HepG2 (cell line): ENCODE measurements at regions not wholly inside any gene's neighbourhood (a gene's known extent, or its start where the extent isn't known, plus 50 kb on each side); places are given as distances from the start of the nearest gene placed in this dataset.

Experiments used
- DMTF1 ChIP-seq: sonication (generic); formaldehyde crosslinking; IDR thresholded peaks from 2 replicates; pipeline ENCODE4 v1.4.0; 2020; ENCODE audit warnings: mild to moderate bottlenecking, missing genetic modification reagents
- HIC2 ChIP-seq: sonication (generic); formaldehyde crosslinking; IDR thresholded peaks from 2 replicates; pipeline ENCODE4 v1.9.0; 2022; ENCODE audit warnings: low read depth, missing genetic modification reagents
- LCORL ChIP-seq, 2 experiments: fragments of 450-650 bp in 1 of 2; sonication (generic) in 1 of 2; formaldehyde crosslinking in 1 of 2; IDR thresholded peaks; 2 replicates each; pipeline versions ENCODE4 v1.5.0 to v1.6.1; 2017 to 2020; ENCODE audit warnings: antibody characterized with exemption in 1 of 2, missing genetic modification reagents in 1 of 2
- MED13 ChIP-seq: sonication (generic); formaldehyde crosslinking; IDR thresholded peaks from 2 replicates; pipeline ENCODE4 v1.5.0; 2020; ENCODE audit warnings: missing genetic modification reagents
- NPAS2 ChIP-seq: sonication (generic); formaldehyde crosslinking; IDR thresholded peaks from 2 replicates; pipeline ENCODE4 v1.8.0; 2022; ENCODE audit warnings: mild to moderate bottlenecking, missing genetic modification reagents, borderline replicate concordance
- SP1 ChIP-seq, 2 experiments: fragments of 450-650 bp in 1 of 2; sonication (generic) in 1 of 2; formaldehyde crosslinking in 1 of 2; IDR thresholded peaks; 2 replicates each; pipeline versions ENCODE4 v1.4.0 to v1.6.1; 2016 to 2020; ENCODE audit warnings: missing genetic modification reagents in 1 of 2
- THAP9 ChIP-seq: sonication (generic); formaldehyde crosslinking; IDR thresholded peaks from 2 replicates; pipeline ENCODE4; 2020; ENCODE audit warnings: missing genetic modification reagents, mild to moderate bottlenecking, borderline replicate concordance
- ZNF280B ChIP-seq: sonication (generic); formaldehyde crosslinking; IDR thresholded peaks from 2 replicates; pipeline ENCODE4 v1.5.0; 2020; ENCODE audit warnings: missing genetic modification reagents, mild to moderate bottlenecking, borderline replicate concordance
- ZNF282 ChIP-seq: fragments of 450-650 bp; IDR thresholded peaks from 2 replicates; pipeline ENCODE4 v1.6.1; 2018; ENCODE audit not compliant: partially characterized antibody
- ZNF678 ChIP-seq: sonication (generic); formaldehyde crosslinking; IDR thresholded peaks from 2 replicates; pipeline ENCODE4 v1.4.0; 2020; ENCODE audit warnings: mild to moderate bottlenecking, missing genetic modification reagents
- TF ChIP-seq, protein P1 (sequence below): sonication (generic); formaldehyde crosslinking; IDR thresholded peaks from 2 replicates; pipeline ENCODE4 v1.5.1; 2020; ENCODE audit warnings: missing genetic modification reagents, mild to moderate bottlenecking, borderline replicate concordance
- TF ChIP-seq, protein P2 (sequence below): IDR thresholded peaks from 2 replicates; pipeline ENCODE4 v1.4.0; 2020; ENCODE audit warnings: mild to moderate bottlenecking, missing genetic modification reagents

GRCh38 chr15:67947254-67948039, 106.7 kb upstream of the PIAS1 start (continued):
- TF ChIP-seq, protein P1, sequence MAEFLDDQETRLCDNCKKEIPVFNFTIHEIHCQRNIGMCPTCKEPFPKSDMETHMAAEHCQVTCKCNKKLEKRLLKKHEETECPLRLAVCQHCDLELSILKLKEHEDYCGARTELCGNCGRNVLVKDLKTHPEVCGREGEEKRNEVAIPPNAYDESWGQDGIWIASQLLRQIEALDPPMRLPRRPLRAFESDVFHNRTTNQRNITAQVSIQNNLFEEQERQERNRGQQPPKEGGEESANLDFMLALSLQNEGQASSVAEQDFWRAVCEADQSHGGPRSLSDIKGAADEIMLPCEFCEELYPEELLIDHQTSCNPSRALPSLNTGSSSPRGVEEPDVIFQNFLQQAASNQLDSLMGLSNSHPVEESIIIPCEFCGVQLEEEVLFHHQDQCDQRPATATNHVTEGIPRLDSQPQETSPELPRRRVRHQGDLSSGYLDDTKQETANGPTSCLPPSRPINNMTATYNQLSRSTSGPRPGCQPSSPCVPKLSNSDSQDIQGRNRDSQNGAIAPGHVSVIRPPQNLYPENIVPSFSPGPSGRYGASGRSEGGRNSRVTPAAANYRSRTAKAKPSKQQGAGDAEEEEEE (CRISPR knock-in tag) = no peak
- TF ChIP-seq SP1 (IDR thresholded peaks at IDR 0.05) = no peak
- no peak for TF ChIP-seq SP1 (CRISPR knock-in tag; IDR thresholded peaks at IDR 0.05)
- no peak for TF ChIP-seq NPAS2
- no peak for TF ChIP-seq LCORL (IDR thresholded peaks at IDR 0.05)
- 0 out of 2 replicates have a peak, but pooled peaks have one; percentile 43 for TF ChIP-seq LCORL (CRISPR knock-in tag; IDR thresholded peaks at IDR 0.05)
- TF ChIP-seq ZNF282 = no peak
- TF ChIP-seq HIC2 = no peak
- no peak for TF ChIP-seq DMTF1 (CRISPR knock-in tag)
- no peak for TF ChIP-seq MED13 (CRISPR knock-in tag)
- no peak for TF ChIP-seq ZNF678 (CRISPR knock-in tag)
- TF ChIP-seq, protein P2, sequence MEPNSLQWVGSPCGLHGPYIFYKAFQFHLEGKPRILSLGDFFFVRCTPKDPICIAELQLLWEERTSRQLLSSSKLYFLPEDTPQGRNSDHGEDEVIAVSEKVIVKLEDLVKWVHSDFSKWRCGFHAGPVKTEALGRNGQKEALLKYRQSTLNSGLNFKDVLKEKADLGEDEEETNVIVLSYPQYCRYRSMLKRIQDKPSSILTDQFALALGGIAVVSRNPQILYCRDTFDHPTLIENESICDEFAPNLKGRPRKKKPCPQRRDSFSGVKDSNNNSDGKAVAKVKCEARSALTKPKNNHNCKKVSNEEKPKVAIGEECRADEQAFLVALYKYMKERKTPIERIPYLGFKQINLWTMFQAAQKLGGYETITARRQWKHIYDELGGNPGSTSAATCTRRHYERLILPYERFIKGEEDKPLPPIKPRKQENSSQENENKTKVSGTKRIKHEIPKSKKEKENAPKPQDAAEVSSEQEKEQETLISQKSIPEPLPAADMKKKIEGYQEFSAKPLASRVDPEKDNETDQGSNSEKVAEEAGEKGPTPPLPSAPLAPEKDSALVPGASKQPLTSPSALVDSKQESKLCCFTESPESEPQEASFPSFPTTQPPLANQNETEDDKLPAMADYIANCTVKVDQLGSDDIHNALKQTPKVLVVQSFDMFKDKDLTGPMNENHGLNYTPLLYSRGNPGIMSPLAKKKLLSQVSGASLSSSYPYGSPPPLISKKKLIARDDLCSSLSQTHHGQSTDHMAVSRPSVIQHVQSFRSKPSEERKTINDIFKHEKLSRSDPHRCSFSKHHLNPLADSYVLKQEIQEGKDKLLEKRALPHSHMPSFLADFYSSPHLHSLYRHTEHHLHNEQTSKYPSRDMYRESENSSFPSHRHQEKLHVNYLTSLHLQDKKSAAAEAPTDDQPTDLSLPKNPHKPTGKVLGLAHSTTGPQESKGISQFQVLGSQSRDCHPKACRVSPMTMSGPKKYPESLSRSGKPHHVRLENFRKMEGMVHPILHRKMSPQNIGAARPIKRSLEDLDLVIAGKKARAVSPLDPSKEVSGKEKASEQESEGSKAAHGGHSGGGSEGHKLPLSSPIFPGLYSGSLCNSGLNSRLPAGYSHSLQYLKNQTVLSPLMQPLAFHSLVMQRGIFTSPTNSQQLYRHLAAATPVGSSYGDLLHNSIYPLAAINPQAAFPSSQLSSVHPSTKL (CRISPR knock-in tag) = peak; percentile 56
- TF ChIP-seq ZNF280B = no peak
- TF ChIP-seq THAP9 (CRISPR knock-in tag) = no peak
